H1 (cell line): ENCODE measurements at regions not wholly inside any gene's neighbourhood (a gene's known extent, or its start where the extent isn't known, plus 50 kb on each side); places are given as distances from the start of the nearest gene placed in this dataset.
A peak's percentile ranks its signal among the peaks of the same experiment; 100 is the strongest.

Experiments used
- CTCF ChIA-PET: fragments of 300-600 bp; sonication (Branson Sonifier 250); formaldehyde crosslinking; loops from one replicate; lab custom pipeline; 2021; ENCODE audit not compliant: partially characterized antibody; lab: Charles Lee
- POLR2A ChIA-PET: fragments of 300-600 bp; sonication (Branson Sonifier 250); formaldehyde crosslinking; loops from one replicate; lab custom pipeline; 2021; ENCODE audit warnings: inconsistent platforms; ENCODE audit not compliant: partially characterized antibody; lab: Charles Lee
- DNase-seq, 2 experiments: peaks; one replicate each; pipeline versions ENCODE4 v3.0.0 to v3.0.0-alpha.2; 2010 to 2022; ENCODE audit warnings: low spot score in 2 of 2, low read depth in 1 of 2, mixed read lengths in 1 of 2
- FAIRE-seq: peaks from 2 replicates; lab custom pipeline; 2011; peaks lifted over from hg19 to GRCh38; lab: Jason Lieb, UNC
- H2AFZ ChIP-seq: 2 replicates; pipeline ENCODE4 v1.8.1; 2012; ENCODE audit warnings: low read length, inconsistent platforms
- H2AK5ac ChIP-seq: 2 replicates; pipeline ENCODE4 v1.6.1; 2013; ENCODE audit warnings: low read depth, low read length
- H2BK120ac ChIP-seq: replicated peaks from 2 replicates; pipeline ENCODE3; 2013; ENCODE audit warnings: low read depth, low read length, inconsistent platforms
- H2BK12ac ChIP-seq: 2 replicates; pipeline ENCODE4 v1.6.1; 2013; ENCODE audit warnings: low read depth, low read length
- H2BK15ac ChIP-seq: 2 replicates; pipeline ENCODE4 v1.6.1; 2013; ENCODE audit warnings: low read length
- H2BK20ac ChIP-seq: 2 replicates; pipeline ENCODE4 v1.6.1; 2013; ENCODE audit warnings: low read length
- H2BK5ac ChIP-seq: 2 replicates; pipeline ENCODE4 v1.6.1; 2013; ENCODE audit warnings: low read depth, low read length
- H3K14ac ChIP-seq: 2 replicates; pipeline ENCODE4 v1.6.1; 2013; ENCODE audit warnings: inconsistent platforms; ENCODE audit not compliant: insufficient read length
- H3K18ac ChIP-seq: 2 replicates; pipeline ENCODE4 v1.6.1; 2013; ENCODE audit warnings: low read length; ENCODE audit errors: extremely low read depth
- H3K23ac ChIP-seq: 2 replicates; pipeline ENCODE4 v1.6.1; 2013; ENCODE audit warnings: inconsistent platforms; ENCODE audit not compliant: insufficient read length
- H3K23me2 ChIP-seq: 2 replicates; pipeline ENCODE4 v1.6.1; 2013; ENCODE audit warnings: low read depth, low read length
- H3K27ac ChIP-seq: 2 replicates; pipeline ENCODE4 v1.6.1; 2011; ENCODE audit warnings: low read depth, low read length, inconsistent platforms
- H3K27me3 ChIP-seq, 4 experiments: replicated peaks in 1 of 4; 1 replicate in 1 of 4; 2 replicates in 3 of 4; pipeline versions ENCODE4 v1.6.1 to v1.8.1; 2011 to 2013; ENCODE audit warnings: low read length in 3 of 4, mild to moderate bottlenecking in 3 of 4, inconsistent platforms in 2 of 4, mixed read lengths in 2 of 4, moderate library complexity in 1 of 4; ENCODE audit not compliant: control insufficient read depth in 3 of 4, insufficient read depth in 3 of 4; ENCODE audit errors: extremely low read depth in 1 of 4
- H3K36me3 ChIP-seq, 4 experiments: 2 replicates each; pipeline versions ENCODE4 v1.6.1 to v1.8.1; 2011 to 2013; ENCODE audit warnings: mild to moderate bottlenecking in 4 of 4, low read length in 3 of 4, moderate library complexity in 2 of 4, control low read depth in 1 of 4, inconsistent platforms in 1 of 4; ENCODE audit not compliant: insufficient read depth in 4 of 4, control insufficient read depth in 2 of 4
- H3K4ac ChIP-seq: replicated peaks from 2 replicates; pipeline ENCODE3; 2013; ENCODE audit warnings: low read length, low read depth, mixed read lengths, inconsistent platforms; ENCODE audit not compliant: insufficient read length
- H3K4me1 ChIP-seq, 4 experiments: replicated peaks in 1 of 4; 1 replicate in 1 of 4; 2 replicates in 3 of 4; pipeline versions ENCODE4 v1.6.1 to v1.8.1; 2011 to 2013; ENCODE audit warnings: low read length in 3 of 4, inconsistent platforms in 2 of 4, mixed read lengths in 1 of 4; ENCODE audit not compliant: insufficient read depth in 4 of 4, control insufficient read depth in 3 of 4
- H3K4me2 ChIP-seq, 2 experiments: 2 replicates each; pipeline versions ENCODE4 v1.6.1 to v1.8.1; 2011 to 2013; ENCODE audit warnings: low read depth in 2 of 2, low read length in 2 of 2, control low read depth in 1 of 2, inconsistent platforms in 1 of 2, mild to moderate bottlenecking in 1 of 2; ENCODE audit not compliant: insufficient read depth in 1 of 2
- H3K4me3 ChIP-seq, 4 experiments: fragments of 200-600, 300-600 bp in 1 of 4; sonication (generic), shearing (Covaris generic), sonication (Bioruptor Twin) in 1 of 4; 2 replicates each; pipeline versions ENCODE4 v1.5.1 to v1.8.1; 2011 to 2016; ENCODE audit warnings: low read length in 4 of 4, low read depth in 3 of 4, control low read depth in 2 of 4, inconsistent platforms in 2 of 4, mild to moderate bottlenecking in 2 of 4, mixed read lengths in 1 of 4, moderate library complexity in 1 of 4; ENCODE audit not compliant: insufficient read depth in 2 of 4; ENCODE audit errors: extremely low read depth in 1 of 4
- H3K56ac ChIP-seq: replicated peaks from 2 replicates; pipeline ENCODE3; 2013; ENCODE audit warnings: low read depth, mild to moderate bottlenecking, mixed read lengths, low read length, inconsistent platforms; ENCODE audit not compliant: insufficient read length
- H3K79me1 ChIP-seq: 2 replicates; pipeline ENCODE4 v1.6.1; 2013; ENCODE audit warnings: low read depth, low read length, control low read depth
- H3K79me2 ChIP-seq, 2 experiments: 2 replicates each; pipeline versions ENCODE4 v1.6.1 to v1.8.1; 2012 to 2013; ENCODE audit warnings: low read length in 2 of 2, mild to moderate bottlenecking in 2 of 2, inconsistent platforms in 1 of 2; ENCODE audit not compliant: insufficient read depth in 2 of 2, control insufficient read depth in 1 of 2
- H3K9ac ChIP-seq, 4 experiments: replicated peaks in 1 of 4; 1 replicate in 1 of 4; 2 replicates in 3 of 4; pipeline versions ENCODE4 v1.6.1 to v1.8.1; 2011 to 2013; ENCODE audit warnings: low read depth in 3 of 4, low read length in 3 of 4, control low read depth in 2 of 4, mild to moderate bottlenecking in 2 of 4, moderate library complexity in 2 of 4, inconsistent platforms in 1 of 4; ENCODE audit errors: extremely low read depth in 1 of 4
- H3K9me3 ChIP-seq, 2 experiments: 2 replicates each; pipeline versions ENCODE4 v1.6.1 to v1.8.1; 2012 to 2013; ENCODE audit warnings: mild to moderate bottlenecking in 2 of 2, moderate library complexity in 2 of 2, control low read depth in 1 of 2, inconsistent platforms in 1 of 2, low read depth in 1 of 2, low read length in 1 of 2, mixed read lengths in 1 of 2; ENCODE audit not compliant: insufficient read depth in 2 of 2
- H4K20me1 ChIP-seq, 2 experiments: replicated peaks in 1 of 2; 2 replicates each; pipeline versions ENCODE3 to v1.8.1; 2011 to 2013; ENCODE audit warnings: inconsistent platforms in 2 of 2, low read length in 2 of 2, mild to moderate bottlenecking in 1 of 2; ENCODE audit not compliant: insufficient read depth in 2 of 2, control insufficient read depth in 1 of 2
- H4K5ac ChIP-seq: 2 replicates; pipeline ENCODE4 v1.6.1; 2013; ENCODE audit warnings: low read length, low read depth, mixed read lengths, inconsistent platforms; ENCODE audit not compliant: insufficient read length
- H4K8ac ChIP-seq: 2 replicates; pipeline ENCODE4 v1.8.0; 2013; ENCODE audit warnings: mild to moderate bottlenecking, moderate library complexity, low read length, inconsistent platforms; ENCODE audit not compliant: insufficient read depth; ENCODE audit errors: extremely low read depth
- H4K91ac ChIP-seq: replicated peaks from 2 replicates; pipeline ENCODE3; 2013; ENCODE audit warnings: low read length, mixed read lengths, inconsistent platforms; ENCODE audit not compliant: insufficient read length
- HDAC2 ChIP-seq, 2 experiments: fragments of 300-600 bp in 1 of 2; sonication (generic) in 1 of 2; IDR thresholded peaks; 2 replicates each; pipeline ENCODE4 v1.6.1; 2011 to 2012; ENCODE audit warnings: low read depth in 2 of 2, low read length in 2 of 2, mild to moderate bottlenecking in 2 of 2, moderate library complexity in 2 of 2, borderline replicate concordance in 1 of 2, inconsistent platforms in 1 of 2
- RAD21 ChIP-seq, 2 experiments: IDR thresholded peaks in 1 of 2; conservative IDR thresholded peaks in 1 of 2; 2 replicates each; pipeline ENCODE4 v1.6.1; 2011; ENCODE audit warnings: low read depth in 2 of 2, low read length in 2 of 2, improper control_type of control experiment in 1 of 2, inconsistent platforms in 1 of 2, mild to moderate bottlenecking in 1 of 2, moderate library complexity in 1 of 2
- TAF1 ChIP-seq: IDR thresholded peaks from 2 replicates; pipeline ENCODE4 v1.6.1; 2011; ENCODE audit warnings: mild to moderate bottlenecking, low read depth, low read length
- WGBS, 2 experiments: shearing (Covaris generic) in 1 of 2; methylation state at CpG; one replicate each; pipeline versions ENCODE4 v1.1.6 to v1.1.7; 2013 to 2015; ENCODE audit warnings: low lambda C conversion rate in 2 of 2, mixed read lengths in 2 of 2, inconsistent platforms in 1 of 2, low coverage in 1 of 2, missing lambda C conversion rate in 1 of 2; ENCODE audit not compliant: insufficient replicate concordance in 2 of 2, insufficient coverage in 1 of 2, insufficient read length in 1 of 2; ENCODE audit errors: extremely low coverage in 1 of 2, missing lambda C conversion rate in 1 of 2; 5-methylcytosine and 5-hydroxymethylcytosine counted together
- TF ChIP-seq, protein P1 (sequence below), 3 experiments: IDR thresholded peaks; 1 replicate in 2 of 3; 2 replicates in 1 of 3; pipeline versions ENCODE4 v1.5.1 to v1.6.1; 2011; ENCODE audit warnings: low read length in 3 of 3, mild to moderate bottlenecking in 3 of 3, inconsistent platforms in 2 of 3, low read depth in 1 of 3, moderate library complexity in 1 of 3; ENCODE audit not compliant: insufficient read depth in 1 of 3; ENCODE audit errors: control extremely low read depth in 1 of 3

DNA sequence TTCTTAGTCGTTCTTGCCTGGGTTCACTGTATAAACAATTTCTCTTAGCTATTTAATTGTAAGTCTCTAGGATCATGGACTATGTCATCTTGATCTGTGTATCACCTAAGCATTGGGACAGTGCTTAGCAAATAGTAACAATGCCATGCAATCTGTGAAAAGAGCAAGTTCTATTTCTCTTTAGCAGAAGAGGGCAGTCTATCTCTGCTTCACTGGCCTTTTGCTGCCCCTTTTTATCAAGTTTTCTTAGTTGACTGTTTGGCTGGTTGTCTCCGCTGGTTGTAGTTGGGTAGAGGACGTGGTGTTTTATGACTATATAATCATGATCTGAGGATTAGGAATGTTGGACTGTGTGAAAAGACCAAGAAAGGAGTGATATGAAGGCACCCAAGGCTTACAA is 315.0 kb downstream of the JRKL start:
- no peaks in the 10 kb centered on the region for H3K23me2 ChIP-seq
- no peak overlapping the region for H3K4me2 ChIP-seq
- no peak overlapping the region for H3K27ac ChIP-seq
- no peak overlapping the region for H2BK120ac ChIP-seq
- no peaks in the 10 kb centered on the region for H3K79me1 ChIP-seq
- no peak for FAIRE-seq
- POLR2A ChIA-PET: no interaction called here
- H3K9me3 ChIP-seq: no peaks in the 10 kb centered on the region
- H4K20me1 ChIP-seq: no peaks in the 10 kb centered on the region
- CTCF ChIA-PET: interaction anchor here (0.9 to 2.1 kb wide), 4 partner anchors 9 to 436 kb away, joined by 3 to 7 read pairs (median 4); no protein-coding TSS in a partner anchor
- H3K4ac ChIP-seq: no peak overlapping the region
- H3K18ac ChIP-seq: no peak overlapping the region
- H2BK20ac ChIP-seq: no peak overlapping the region
- H3K23ac ChIP-seq: no peak overlapping the region
- TF ChIP-seq, protein P1, sequence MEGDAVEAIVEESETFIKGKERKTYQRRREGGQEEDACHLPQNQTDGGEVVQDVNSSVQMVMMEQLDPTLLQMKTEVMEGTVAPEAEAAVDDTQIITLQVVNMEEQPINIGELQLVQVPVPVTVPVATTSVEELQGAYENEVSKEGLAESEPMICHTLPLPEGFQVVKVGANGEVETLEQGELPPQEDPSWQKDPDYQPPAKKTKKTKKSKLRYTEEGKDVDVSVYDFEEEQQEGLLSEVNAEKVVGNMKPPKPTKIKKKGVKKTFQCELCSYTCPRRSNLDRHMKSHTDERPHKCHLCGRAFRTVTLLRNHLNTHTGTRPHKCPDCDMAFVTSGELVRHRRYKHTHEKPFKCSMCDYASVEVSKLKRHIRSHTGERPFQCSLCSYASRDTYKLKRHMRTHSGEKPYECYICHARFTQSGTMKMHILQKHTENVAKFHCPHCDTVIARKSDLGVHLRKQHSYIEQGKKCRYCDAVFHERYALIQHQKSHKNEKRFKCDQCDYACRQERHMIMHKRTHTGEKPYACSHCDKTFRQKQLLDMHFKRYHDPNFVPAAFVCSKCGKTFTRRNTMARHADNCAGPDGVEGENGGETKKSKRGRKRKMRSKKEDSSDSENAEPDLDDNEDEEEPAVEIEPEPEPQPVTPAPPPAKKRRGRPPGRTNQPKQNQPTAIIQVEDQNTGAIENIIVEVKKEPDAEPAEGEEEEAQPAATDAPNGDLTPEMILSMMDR (IDR thresholded peaks at IDR 0.05; ENCODE audit: control extremely low read depth in 1 of 3, insufficient read depth in 1 of 3, low read depth in 1 of 3, low read length in 3 of 3): peak in 2 of 3 experiments; percentile 25 to 53; a peak in 2 of 4 replicates
- TF ChIP-seq RAD21 (IDR thresholded peaks at IDR 0.05 in 1 of 2, conservative IDR thresholded peaks at IDR 0.05 in 1 of 2; ENCODE audit: low read depth in 2 of 2, low read length in 2 of 2): peak; percentile 64 to 73
- TF ChIP-seq HDAC2 (IDR thresholded peaks at IDR 0.05; ENCODE audit: borderline replicate concordance in 1 of 2, low read depth in 2 of 2, low read length in 2 of 2): no peak
- no peak for TF ChIP-seq TAF1
- H4K8ac ChIP-seq: no peak overlapping the region
- no peaks in the 10 kb centered on the region for H3K36me3 ChIP-seq
- no peak overlapping the region for H2BK15ac ChIP-seq
- no peak overlapping the region for H3K4me3 ChIP-seq
- H2AK5ac ChIP-seq: no peak overlapping the region
- H2AFZ ChIP-seq: no peak overlapping the region
- H3K4me1 ChIP-seq: no peaks in the 10 kb centered on the region
- H3K27me3 ChIP-seq: peaks cover 0 to 2% (median 0%) of the 10 kb centered on the region in 4 experiments; a peak in 2 of 7 replicates
- H2BK12ac ChIP-seq: no peak overlapping the region
- H3K56ac ChIP-seq: no peak overlapping the region
- no peak overlapping the region for H4K5ac ChIP-seq
- no peak overlapping the region for H4K91ac ChIP-seq
- H3K79me2 ChIP-seq: no peaks in the 10 kb centered on the region
- H2BK5ac ChIP-seq: no peak overlapping the region
- WGBS, 2 experiments: 73% methylated on average over 3 of the region's 3 CpGs; no CpG with 5 or more reads in 1 of the 2 experiments
- no peak overlapping the region for H3K9ac ChIP-seq
- DNase-seq: no peak
- H3K14ac ChIP-seq: no peak overlapping the region
